ENCODE measurements at regions not wholly inside any gene's neighbourhood (a gene's known extent, or its start where the extent isn't known, plus 50 kb on each side); places are given as distances from the start of the nearest gene placed in this dataset.

GRCh38 chr6:54718541-54719023, 128.0 kb upstream of the FAM83B start:
- no peak for DNase-seq

- DNase-seq = no peak
These were observed 127.4 kb upstream of the FAM83B start for GRCh38 chr6:54719131-54719530.

DNA sequence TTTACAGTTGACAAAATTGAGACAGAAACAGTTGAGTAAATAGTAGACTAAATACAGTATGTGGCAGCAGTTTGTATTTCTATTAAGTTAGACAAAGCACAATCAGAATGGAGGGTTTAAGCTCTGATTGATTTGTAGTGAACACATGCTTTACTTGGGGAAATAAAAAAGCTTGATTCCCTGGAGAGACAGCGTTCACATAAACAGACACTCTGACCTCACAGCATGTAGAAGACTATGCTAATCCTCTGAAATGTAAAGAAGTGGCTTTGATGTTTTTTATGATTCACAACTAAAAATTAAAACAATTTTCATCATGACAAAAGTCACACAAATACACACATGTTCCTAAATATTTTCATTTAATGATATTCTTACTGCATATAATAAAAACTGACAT, 126.9 kb upstream of the FAM83B start:
- DNase-seq = no peak

GRCh38 chr6:54722328-54722727, 124.2 kb upstream of the FAM83B start:
- no peak for DNase-seq

DNA sequence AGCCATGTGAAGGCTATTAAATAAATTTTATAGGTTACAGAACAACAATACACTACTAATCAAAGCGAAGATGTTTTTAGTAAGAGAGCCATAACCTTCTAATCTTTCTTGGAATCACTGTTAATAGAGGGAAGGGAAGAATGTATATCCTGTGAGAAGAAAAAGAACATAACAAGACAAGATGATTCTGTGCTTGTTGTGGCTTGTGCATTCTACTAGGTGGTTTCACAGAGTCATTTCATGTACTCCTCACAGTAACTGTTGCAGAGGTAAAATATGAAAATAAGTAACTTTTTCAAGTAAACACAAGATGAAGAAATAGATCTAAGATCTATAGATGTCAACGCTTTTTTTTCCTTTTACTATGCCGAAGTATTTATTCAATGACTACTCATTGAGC, 116.9 kb upstream of the FAM83B start:
- DNase-seq = no peak

- DNase-seq = no peak
These were observed 115.6 kb upstream of the FAM83B start for GRCh38 chr6:54730767-54731630.

DNA sequence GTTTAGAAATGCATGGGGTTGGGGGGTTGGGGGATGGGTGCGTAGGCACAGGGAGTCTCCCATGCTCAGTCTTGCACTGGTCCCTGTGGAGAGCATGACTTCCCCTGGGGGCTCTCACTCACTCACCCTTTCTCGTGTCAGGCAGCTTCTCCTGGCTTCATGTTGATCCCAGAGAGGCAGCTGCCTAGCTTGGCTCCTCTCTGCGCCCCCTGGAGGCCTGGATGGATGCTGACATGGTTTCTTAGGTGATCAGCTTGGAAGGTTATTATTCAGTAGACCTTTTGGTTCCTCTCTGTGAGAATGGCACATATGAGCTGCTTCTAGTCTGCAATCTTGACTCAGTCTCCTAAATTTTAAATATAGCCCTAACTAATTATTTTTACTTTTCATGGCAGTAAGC, 109.3 kb upstream of the FAM83B start:
- no peak for DNase-seq

DNA sequence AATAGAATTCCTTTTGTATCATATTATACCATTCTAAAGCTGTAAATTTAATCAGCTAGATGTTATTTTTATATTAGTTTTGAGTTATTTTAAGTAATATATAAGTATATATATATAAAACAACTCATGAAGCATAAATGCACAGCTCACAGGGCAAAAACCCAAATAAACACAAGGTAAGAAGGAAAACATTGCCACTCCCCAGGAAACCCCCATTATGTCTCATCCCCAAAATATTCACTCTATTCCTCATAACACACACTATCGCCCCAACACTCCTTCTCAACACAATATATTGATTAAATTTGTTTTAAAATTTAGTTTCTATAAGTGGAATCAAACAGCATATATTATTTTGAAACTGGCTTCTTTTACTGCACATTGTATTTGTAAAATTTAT, 98.6 kb upstream of the FAM83B start:
- DNase-seq = no peak

- DNase-seq = no peak
These were observed 92.2 kb upstream of the FAM83B start for GRCh38 chr6:54754406-54754805.

- DNase-seq = no peak
These were observed 88.2 kb upstream of the FAM83B start for GRCh38 chr6:54758340-54758739.

DNA sequence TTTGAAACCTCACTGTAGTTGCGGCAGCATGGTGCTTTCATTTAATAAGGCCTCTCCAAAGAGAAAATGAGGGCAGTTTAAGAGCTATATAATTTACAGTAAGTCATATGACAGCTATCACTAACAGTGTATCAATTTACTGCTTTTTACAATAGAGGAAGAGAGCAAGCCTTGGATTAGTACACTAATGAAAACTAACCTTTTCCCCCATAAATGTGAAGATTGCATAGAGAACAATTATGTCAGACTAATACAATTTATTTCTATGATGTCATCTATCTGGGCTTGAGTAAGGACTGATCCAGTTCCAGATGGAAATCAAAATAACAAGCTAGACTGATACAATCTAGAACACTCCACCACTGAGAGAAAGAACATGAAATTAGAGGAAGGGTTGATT, 78.1 kb upstream of the FAM83B start:
- DNase-seq = no peak

- DNase-seq = no peak
These were observed 76.2 kb upstream of the FAM83B start for GRCh38 chr6:54770328-54770727.

GRCh38 chr6:54771968-54772367, 74.6 kb upstream of the FAM83B start:
- DNase-seq = no peak

- no peak for DNase-seq
These were observed 74.0 kb upstream of the FAM83B start for GRCh38 chr6:54772610-54773009.

DNA sequence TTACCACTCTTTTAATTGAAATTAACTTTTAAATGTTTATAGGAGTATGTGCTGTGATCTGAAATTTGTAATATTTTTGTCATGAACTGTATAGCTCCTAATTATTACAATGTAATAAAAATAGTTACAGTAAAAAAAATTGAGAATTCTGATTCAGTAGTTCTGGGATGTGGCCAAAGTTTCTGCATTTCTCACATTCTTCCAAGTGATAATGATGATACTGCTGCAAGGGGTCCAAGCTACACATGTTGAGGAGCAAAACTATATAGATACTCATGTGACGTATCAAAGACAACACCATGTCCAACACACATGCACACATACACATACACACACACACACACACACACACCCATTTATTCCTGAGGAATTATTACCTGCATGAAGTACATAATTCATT, 71.0 kb upstream of the FAM83B start:
- no peak for DNase-seq

GRCh38 chr6:54776891-54777290, 69.7 kb upstream of the FAM83B start:
- no peak for DNase-seq

DNA sequence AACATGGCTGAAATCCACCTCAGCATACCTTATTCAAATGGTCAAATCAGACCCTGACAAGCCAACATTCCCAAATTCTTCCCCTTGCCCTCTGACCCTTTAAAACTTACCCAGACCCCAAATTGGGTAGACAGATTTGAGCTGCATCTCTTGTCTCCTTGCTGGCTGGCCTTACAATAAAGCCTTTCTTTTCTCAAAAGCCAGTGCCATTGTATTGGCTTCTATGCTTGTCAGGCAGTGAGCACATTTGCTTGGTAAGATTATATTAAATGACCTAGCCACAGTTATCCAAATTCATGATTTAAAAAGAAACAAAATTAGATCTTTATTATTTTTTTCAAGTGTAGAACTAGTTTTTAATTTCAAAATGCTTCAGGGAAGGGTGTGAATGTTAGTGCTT, 67.8 kb upstream of the FAM83B start:
- no peak for DNase-seq

- DNase-seq = no peak
These were observed 62.6 kb upstream of the FAM83B start for GRCh38 chr6:54784011-54784410.

DNA sequence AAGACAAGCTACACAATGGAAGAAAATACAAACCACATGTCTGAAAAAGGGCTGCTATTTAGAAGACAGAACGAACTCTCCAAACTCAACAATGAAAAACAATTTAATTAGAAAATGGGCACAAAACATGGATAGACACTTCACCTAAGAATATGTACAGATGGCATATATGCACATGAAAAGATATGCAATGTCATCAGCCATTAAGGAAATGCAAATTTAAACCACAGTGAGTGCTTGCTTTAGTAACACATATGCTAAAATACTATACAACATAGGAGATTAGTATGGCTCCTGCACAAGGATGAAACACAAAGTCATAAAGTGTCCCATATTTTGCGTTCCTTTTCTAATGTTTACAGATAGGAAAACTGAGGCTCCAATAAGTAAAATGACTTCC, 60.4 kb upstream of the FAM83B start:
- DNase-seq = no peak

DNA sequence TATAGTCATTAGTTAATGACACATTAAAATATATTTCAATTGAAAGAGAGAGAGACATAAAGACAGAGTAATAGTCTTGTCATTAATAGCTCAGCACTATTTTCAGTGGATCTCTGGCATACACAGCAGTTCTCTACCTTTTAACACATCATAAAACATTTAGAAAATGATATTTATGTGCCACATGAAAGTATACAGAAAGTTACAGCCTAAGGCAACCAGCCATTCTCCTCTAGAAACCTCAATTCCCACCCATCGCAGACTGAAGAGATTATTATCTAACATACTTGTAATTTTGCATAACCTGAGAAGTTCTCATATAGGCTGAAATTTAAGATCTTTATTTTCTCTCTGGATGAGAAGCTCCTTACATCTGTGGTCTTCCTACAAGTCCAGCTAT, 58.7 kb upstream of the FAM83B start:
- no peak for DNase-seq
